ENCODE measurements at regions not wholly inside any gene's neighbourhood (a gene's known extent, or its start where the extent isn't known, plus 50 kb on each side); places are given as distances from the start of the nearest gene placed in this dataset.
"Not testable (repeated sequence)": the region's sequence is repeated elsewhere in the genome, so short reads cannot be mapped to it uniquely, and the experiment has no call there.

DNA sequence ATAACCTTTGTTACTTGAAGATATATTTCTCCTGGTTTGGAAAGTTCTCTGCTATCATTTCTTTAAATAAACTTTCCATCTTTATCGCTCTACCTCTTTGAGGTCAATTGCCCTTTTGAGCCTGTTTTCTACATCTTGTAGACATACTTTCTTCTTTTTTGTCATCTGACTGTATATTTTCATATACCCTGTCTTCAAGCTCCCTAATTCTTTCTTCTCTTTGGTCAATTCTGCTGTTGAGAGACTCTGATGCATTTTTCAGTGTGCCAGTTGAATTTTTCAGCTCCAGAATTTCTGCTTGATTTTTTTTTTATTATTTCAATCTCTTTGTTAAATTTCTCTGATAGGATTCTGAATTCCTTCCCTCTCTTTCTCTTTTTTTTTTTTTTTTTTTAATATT is 511.2 kb upstream of the GRAMD2B start:
- no peak for DNase-seq

DNA sequence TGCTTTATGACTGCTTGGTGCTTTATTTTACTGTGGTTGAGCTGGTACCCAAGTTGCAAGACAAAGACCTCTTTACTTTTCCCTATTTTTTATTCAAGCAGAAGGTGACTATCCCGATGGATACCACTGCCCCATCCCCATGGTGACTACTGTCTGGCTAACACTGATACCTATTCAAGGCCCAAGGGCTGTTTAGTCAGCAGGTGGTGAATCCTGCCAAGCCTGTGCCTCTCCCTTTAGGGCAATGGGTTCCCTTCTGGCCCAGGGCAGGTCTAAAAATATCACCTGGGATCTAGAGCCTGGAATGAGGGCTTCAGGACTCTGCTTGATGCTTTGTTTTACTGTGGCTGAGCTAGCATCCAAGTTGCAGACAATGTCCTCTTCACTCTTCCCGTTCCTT is 510.0 kb upstream of the GRAMD2B start:
- DNase-seq, result no peak

DNA sequence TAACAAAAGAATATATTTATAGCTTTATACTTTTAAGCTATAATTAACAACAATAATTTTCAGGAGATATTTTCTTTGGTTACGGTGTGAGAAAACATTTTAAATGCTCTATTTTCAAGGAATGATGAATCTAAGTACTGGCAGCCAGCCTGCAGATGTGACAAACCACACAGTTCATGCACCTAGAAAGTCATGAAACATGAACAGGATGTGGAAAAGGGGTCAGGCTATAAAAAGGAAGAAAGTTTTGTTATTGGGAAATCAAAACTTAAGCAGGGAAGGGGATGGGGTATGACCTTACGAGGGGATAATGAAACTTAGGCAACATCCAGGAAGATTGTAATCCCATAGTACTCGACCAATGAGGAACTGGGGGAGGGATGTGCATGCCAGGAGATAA is 508.7 kb upstream of the GRAMD2B start:
- DNase-seq, result no peak

DNA sequence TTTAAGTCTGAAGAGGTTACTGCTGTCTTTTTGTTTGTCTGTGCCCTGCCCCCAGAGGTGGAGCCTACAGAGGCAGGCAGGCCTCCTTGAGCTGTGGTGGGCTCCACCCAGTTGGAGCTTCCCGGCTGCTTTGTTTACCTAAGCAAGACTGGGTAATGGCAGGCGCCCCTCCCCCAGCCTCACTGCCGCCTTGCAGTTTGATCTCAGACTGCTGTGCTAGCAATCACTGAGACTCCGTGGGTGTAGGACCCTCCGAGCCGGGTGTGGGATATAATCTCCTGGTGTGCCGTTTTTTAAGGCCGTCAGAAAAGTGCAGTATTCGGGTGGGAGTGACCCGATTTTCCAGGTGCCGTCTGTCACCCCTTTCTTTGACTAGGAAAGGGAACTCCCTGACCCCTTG is 499.3 kb upstream of the GRAMD2B start:
- DNase-seq, result not testable (repeated sequence)

GRCh38 chr5:125926172-125926571 is 497.0 kb upstream of the GRAMD2B start:
- DNase-seq, result no peak

GRCh38 chr5:125928663-125929062 is 494.5 kb upstream of the GRAMD2B start:
- no peak for DNase-seq

DNA sequence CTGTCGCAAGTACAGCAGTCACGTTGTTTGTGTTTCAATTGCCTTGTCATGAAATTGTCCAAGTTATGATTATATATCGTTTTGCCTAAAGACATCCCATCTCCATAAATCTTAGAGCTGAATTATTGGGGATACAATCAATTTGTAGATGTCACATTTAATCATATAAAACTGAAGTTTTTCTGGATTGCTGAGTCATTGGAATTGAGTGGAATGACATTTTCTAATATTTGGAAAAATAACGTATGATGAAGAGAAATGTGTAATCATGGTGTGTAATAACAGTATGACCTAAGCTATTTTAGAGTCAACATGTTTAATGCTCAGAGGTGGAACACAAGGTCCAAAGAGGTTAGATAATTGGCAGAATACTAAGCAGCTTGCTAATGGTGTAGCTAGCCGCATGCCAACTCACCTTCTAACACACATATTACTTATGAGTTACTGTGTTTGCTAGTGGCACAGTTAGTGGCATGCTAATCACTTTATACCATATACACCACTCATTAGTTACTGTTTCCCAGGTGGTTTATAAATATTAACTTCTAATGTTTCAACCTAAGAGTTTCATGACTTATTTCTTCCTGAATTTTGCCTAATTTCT is 473.1 kb upstream of the GRAMD2B start:
- no peak for DNase-seq

GRCh38 chr5:125961150-125961549 is 462.1 kb upstream of the GRAMD2B start:
- DNase-seq, result no peak

- no peak for DNase-seq
Observed at GRCh38 chr5:125965577-125965976, 457.6 kb upstream of the GRAMD2B start.

DNA sequence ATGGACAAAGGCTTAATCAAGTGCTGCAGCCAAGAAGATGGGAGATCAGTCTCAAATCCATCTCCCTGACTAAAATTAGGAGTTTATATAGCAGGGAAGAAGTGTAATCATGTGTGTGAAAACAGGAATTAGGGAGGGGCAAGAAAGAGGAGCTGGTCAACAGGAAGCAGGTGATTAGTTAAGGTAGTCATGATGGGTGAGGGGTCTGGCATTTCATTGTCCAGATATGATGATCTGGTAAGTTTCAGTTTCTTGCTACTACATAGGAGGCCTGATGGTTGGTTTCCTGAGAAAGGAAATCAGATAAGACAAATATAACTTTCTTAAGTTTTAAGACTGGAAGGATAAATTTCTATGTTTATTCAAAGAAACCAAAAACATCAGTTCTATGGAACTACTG is 455.6 kb upstream of the GRAMD2B start:
- no peak for DNase-seq

- no peak for DNase-seq
Observed at GRCh38 chr5:125969011-125969813, 454.0 kb upstream of the GRAMD2B start.

- DNase-seq, result no peak
Observed at GRCh38 chr5:125969814-125970171, 453.4 kb upstream of the GRAMD2B start.

- DNase-seq, result no peak
Observed at GRCh38 chr5:125970631-125971307, 452.4 kb upstream of the GRAMD2B start.

GRCh38 chr5:125972706-125973105 is 450.5 kb upstream of the GRAMD2B start:
- no peak for DNase-seq

- no peak for DNase-seq
Observed at GRCh38 chr5:125974679-125975078, 448.5 kb upstream of the GRAMD2B start.

- DNase-seq, result no peak
Observed at GRCh38 chr5:125976421-125977000, 446.7 kb upstream of the GRAMD2B start.

DNA sequence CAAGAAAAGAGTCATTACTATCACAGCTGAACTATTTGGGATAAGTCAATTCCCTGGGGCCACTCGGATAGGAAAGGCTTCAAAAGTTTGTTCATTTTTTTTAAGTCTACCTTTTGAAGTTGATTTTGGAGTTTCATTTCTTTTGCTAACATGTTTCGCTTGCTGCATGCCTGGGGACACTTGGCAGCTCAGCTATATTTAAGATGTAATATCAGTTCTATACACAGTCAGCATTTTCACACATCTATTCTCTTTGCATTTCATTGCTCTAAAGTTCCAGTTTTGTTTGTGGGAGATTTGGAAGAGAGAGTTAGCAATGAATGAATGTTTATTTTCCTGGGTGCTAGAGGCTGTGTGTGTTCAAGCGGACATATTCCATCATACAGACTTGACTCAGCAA is 445.2 kb upstream of the GRAMD2B start:
- DNase-seq, result no peak

DNA sequence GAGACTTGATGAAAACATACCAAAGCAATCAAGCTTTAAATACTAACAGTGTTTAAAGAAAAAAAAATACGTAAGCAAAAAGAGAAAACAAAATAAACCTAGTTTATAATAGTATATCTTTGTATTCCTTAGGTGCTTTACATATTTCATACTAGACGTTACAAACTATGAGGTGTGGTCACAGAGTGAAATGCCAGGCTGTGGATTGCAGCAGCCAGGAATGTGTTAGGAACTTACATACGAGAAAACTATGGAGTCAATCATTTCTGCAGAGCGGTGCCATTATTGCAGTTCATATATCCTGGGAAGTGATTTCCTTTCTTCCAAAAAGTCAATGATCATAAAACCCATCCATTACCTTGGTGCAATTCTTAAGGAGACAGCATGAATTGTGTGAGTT is 443.6 kb upstream of the GRAMD2B start:
- DNase-seq, result no peak

DNA sequence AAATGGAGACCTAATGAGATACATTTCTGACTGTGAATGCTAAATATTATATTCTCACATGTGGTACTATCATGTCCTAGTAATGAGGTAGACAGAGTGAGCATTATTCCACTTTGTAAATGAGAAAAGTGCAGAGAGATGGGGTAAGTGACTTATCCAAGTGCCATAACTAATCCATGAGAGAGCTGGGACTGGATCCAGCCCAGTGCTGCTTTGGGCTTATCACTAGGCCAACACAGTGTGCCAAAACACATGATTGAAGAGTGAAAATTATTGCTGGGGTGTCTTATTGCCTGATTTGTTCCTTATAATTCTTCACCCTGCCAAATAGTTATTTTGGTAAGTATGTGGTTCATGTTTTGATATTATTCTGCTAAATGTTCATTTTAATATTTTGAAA is 442.2 kb upstream of the GRAMD2B start:
- DNase-seq, result no peak

- DNase-seq, result no peak
Observed at GRCh38 chr5:125987677-125988255, 435.4 kb upstream of the GRAMD2B start.

GRCh38 chr5:125992050-125992449 is 431.2 kb upstream of the GRAMD2B start:
- DNase-seq, result no peak

GRCh38 chr5:125999271-126000030 is 423.8 kb upstream of the GRAMD2B start:
- DNase-seq, result not testable (repeated sequence)

- no peak for DNase-seq
Observed at GRCh38 chr5:126000507-126000906, 422.7 kb upstream of the GRAMD2B start.
